HCT116 (cell line): ENCODE measurements at regions not wholly inside any gene's neighbourhood (a gene's known extent, or its start where the extent isn't known, plus 50 kb on each side); places are given as distances from the start of the nearest gene placed in this dataset.

Experiments used
- CTCF ChIP-seq, 3 experiments: fragments of 200-600 bp in 1 of 3; sonication (generic) in 1 of 3; IDR thresholded peaks in 2 of 3; conservative IDR thresholded peaks in 1 of 3; 2 replicates each; pipeline ENCODE4 v1.5.1; 2012 to 2017; ENCODE audit warnings: low read depth in 2 of 3, low read length in 2 of 3, antibody characterized with exemption in 1 of 3, borderline replicate concordance in 1 of 3, control low read depth in 1 of 3, mild to moderate bottlenecking in 1 of 3, mixed read lengths in 1 of 3, mixed run types in 1 of 3, moderate library complexity in 1 of 3; ENCODE audit not compliant: insufficient read depth in 1 of 3
- EZH2 ChIP-seq: fragments of 200-600 bp; sonication (generic); IDR thresholded peaks from 2 replicates; pipeline ENCODE4 v1.6.1; 2017; ENCODE audit warnings: antibody characterized with exemption, mixed run types
- JUND ChIP-seq: IDR thresholded peaks from 2 replicates; pipeline ENCODE4 v1.6.1; 2012
- POLR2A ChIP-seq: IDR thresholded peaks from 2 replicates; pipeline ENCODE4 v1.7.0; 2011; ENCODE audit warnings: borderline replicate concordance; ENCODE audit not compliant: insufficient read depth, insufficient read length; ENCODE audit errors: extremely low read depth
- POLR2AphosphoS5 ChIP-seq: IDR thresholded peaks from 2 replicates; pipeline ENCODE4 v1.6.1; 2011; ENCODE audit warnings: mild to moderate bottlenecking, low read depth, low read length, moderate library complexity
- SRF ChIP-seq: IDR thresholded peaks from 2 replicates; pipeline ENCODE4 v1.6.1; 2012; ENCODE audit warnings: low read depth
- TCF7L2 ChIP-seq: IDR thresholded peaks from 2 replicates; pipeline ENCODE4 v1.7.0; 2011; ENCODE audit warnings: borderline replicate concordance, inconsistent platforms; ENCODE audit not compliant: insufficient read depth, insufficient read length; ENCODE audit errors: extremely low read depth
- TF ChIP-seq, protein P1 (sequence below): IDR thresholded peaks from 2 replicates; pipeline ENCODE4 v1.6.1; 2012

DNA sequence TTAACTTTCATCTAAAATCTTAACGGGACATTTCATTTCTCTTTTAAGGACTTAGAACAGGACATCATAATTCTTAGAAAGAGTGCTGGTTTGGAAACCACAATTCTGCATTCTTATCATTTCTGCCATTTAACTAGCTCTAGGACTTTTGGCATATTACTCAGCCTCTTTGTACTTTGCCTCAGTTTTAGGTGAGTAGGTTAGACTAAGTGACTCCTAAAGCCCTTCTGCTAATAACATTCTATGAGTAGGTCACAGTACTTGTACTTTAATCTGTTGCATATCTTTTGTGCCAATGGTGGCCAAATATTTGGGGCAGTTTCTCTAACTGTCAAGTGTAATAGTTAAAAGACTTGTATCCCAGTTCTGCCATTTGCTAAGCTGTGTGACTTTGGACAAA is 115.4 kb upstream of the NUDT6 start:
- TF ChIP-seq CTCF (IDR thresholded peaks at IDR 0.05 in 2 of 3, conservative IDR thresholded peaks at IDR 0.05 in 1 of 3; ENCODE audit: borderline replicate concordance in 1 of 3, insufficient read depth in 1 of 3, low read depth in 2 of 3, low read length in 2 of 3) (no peak), POLR2AphosphoS5 (no peak), SRF (no peak), TCF7L2 (no peak), JUND (no peak), POLR2A (no peak), EZH2 (no peak)
- TF ChIP-seq, protein P1, sequence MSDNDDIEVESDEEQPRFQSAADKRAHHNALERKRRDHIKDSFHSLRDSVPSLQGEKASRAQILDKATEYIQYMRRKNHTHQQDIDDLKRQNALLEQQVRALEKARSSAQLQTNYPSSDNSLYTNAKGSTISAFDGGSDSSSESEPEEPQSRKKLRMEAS = no peak
